NCI-H524 (cell line): ENCODE measurements at regions not wholly inside any gene's neighbourhood (a gene's known extent, or its start where the extent isn't known, plus 50 kb on each side); places are given as distances from the start of the nearest gene placed in this dataset.
A peak's percentile ranks its signal among the peaks of the same experiment; 100 is the strongest.

Experiments used
- DNase-seq, 2 experiments: peaks; one replicate each; lab custom pipeline; 2025; lab: John Stamatoyannopoulos, UW

DNA sequence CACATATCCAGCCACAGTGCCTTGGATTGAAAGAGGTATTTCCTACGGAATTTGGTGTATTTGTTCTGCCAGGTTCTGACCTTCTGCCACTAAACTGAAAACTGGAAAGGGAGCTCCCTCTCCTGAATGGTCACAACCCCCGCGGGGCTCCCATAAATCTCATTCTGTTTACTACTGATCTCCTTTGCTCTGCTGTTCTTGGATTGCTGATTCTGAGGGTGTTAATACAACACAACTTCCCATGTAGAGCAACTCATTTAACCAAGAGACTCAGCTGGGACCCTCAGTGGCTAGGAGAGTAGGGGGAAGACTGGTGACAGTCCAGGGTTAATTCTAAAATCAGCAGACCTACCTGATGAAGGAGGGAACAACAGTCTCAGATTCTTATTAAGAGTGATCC lies 662.9 kb downstream of the INHBA start:
- no peak for DNase-seq

DNA sequence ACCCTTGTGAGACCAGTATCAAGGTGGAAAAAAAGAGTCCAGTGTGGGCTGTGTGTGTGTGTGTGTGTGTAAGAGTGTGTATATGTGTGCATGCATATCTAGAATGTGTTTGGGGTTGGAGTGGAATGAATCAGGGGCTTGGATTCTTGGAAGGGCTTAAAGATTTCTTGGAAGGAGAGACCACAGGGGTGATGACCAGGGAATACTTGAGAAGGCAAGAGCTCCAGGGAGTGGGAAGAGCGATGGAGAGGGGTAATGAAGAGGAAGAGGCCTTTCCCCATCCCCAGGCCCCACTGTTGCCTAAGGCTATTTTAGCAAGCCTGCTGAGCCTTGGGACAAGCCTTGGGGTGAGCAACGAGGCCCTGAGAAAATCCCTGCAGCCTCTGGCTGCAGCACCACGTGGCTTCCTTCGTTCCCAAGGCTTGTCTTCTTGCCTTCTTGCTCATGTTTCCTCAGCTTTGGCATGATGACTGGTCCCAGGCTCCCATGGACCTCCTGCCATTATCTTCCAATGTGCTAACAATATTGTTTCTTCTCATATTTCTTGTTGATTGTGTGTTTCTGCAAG lies 663.4 kb downstream of the INHBA start:
- DNase-seq = no peak

DNA sequence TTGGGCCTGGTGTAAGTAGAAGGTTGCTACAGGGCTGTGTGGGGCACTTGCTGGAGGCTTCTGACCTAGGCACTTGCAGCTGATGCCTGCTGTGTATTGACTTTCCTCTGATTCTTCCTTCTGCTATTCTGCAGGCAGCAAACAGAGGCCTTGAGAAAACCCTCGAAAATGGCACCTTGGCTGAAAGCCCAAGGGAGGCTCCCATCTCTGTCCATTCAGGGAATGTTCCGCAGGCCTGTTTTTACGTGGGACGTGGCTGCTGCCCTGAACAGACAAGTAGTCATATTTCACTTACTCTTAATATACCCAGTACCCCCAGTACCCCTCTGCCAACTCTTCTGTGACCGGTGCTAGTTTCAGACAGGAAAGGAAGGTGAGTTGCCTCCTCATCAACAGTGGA lies 664.7 kb downstream of the INHBA start:
- no peak for DNase-seq

DNA sequence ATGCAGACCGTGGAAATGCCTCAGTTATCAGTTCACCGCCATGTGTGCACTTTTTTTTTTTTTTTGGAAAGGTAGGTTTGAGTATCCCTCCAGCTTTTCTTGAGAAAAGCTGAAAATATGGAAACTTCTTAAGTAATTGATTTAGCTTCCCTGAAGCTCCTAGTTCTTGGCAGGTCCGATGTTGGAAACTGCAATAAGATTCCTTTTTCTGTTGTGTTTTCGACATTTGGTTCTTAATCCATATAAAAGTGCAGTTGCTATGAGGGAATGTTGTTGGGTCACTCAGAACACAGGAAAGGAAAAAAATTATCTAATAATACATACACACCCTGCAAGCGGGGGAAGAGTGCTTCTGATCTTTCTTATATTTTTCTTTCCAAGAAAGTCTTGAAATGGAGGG lies 665.2 kb downstream of the INHBA start:
- DNase-seq = no peak

DNA sequence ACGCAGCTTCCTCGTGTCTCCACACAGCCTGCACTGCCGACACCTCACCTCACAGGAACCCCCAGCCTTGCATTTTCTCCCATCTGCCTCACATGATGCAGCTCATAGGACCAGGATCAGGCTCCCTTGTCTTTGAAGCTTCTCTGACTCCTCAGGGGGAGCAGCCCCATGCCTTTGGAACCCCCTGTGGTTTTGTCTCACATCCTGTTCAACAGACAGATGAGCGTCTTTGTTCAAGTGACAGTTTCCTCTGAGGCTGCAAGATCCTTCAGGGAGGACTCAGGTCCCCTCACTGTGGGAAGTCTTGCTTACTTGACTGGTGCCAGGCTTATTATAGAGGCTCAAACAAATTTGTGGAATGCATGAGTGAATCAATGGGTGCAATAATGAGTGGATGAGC lies 667.1 kb downstream of the INHBA start:
- DNase-seq = no peak

- DNase-seq = no peak
These were observed 669.4 kb downstream of the INHBA start for GRCh38 chr7:41033500-41033899.

DNA sequence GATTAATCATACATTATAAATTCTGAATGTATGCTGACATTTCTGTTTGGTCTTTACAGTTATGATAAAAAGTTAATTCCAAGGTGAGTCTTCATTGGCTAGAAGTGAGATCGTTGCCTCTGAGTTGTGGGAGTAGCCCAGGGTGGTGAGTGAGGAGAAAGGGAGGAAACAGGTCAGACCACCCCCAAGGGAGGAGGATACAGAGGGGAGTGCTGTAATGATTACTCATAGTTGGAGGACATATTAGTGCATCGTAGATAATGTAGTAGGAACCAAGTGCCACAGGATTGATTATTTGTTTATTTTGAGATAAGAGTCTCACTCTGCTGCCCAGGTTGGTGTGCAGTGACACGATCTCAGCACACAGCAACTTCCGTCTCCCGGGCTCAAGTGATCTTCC lies 672.2 kb downstream of the INHBA start:
- no peak for DNase-seq

GRCh38 chr7:41029072-41029499 lies 673.8 kb downstream of the INHBA start:
- DNase-seq = no peak

- DNase-seq = no peak
These were observed 674.3 kb downstream of the INHBA start for GRCh38 chr7:41028580-41028979.

GRCh38 chr7:41027428-41028115 lies 675.3 kb downstream of the INHBA start:
- no peak for DNase-seq

DNA sequence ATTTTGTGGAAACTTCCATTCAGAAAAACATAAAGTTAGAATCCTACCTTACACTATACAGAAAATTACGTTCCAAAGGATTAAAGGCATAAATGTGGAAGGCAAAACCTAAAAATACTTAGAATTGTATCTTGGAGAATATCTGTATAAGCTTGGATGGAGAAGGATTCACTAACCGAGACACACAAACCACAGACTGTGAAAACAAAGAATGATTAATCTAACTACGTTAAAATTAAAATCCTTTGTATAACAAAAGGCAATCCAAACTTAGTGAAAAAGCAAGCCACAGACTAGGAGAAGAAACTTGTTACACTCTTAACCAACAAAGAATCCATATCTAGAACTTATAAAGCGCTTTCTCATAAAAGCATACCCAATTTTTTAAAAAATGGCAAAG lies 678.8 kb downstream of the INHBA start:
- DNase-seq = no peak

DNA sequence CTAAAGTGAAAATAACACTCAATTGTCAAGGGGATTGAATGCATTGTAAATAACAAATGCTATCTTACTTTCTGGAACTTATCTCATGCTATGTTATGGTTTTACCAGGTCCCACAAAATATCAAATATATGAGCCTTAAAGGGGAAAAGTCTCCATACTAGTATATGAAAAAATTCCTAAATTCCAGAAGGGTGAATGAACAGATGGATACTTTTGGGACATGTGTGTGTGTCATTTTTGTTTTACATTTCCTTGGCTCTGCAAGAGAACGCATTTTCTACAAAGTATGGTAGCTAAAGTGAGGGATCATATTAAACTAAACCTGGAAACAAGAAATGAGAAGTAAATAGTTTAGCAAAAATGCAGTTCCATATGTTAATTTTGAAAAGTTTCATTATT lies 682.8 kb downstream of the INHBA start:
- DNase-seq = no peak

DNA sequence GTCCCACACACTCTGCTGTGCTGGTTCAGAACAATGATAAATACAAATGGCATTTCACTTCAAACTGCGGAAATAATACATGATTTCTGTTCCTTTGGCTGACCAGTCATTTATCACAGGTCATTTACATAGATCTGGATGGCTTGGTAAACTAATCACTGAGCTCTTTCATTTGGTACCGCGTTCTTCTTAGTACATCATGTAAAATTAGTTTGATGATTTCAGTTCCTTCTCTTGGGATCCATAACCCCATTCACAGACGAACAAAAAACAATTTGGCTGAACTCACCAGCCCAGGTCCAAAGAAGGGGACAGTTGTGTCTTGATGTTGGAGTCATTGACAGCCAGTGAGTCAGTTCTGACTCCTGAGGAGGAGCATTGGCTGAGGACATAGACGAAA lies 689.8 kb downstream of the INHBA start:
- DNase-seq = no peak

DNA sequence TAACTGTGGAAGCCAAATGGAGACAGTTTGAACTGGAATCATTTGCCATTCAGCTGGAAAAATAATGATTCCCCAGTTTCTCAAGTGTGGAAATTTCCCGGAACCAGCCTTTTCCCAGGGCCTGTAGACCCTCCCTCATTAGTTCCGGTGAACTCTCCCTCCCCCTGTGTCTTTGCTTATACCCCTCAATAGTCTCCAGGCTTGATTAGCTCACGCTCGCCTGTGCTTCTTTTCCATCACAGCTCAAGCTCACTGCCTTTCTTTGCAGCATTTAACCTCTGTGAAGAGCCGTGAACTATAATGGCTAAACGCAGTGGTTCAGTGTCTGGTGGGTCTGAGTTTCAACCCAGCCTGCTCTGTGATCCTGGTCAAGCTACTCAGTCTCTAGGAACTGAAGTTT lies 690.8 kb downstream of the INHBA start:
- no peak for DNase-seq

DNA sequence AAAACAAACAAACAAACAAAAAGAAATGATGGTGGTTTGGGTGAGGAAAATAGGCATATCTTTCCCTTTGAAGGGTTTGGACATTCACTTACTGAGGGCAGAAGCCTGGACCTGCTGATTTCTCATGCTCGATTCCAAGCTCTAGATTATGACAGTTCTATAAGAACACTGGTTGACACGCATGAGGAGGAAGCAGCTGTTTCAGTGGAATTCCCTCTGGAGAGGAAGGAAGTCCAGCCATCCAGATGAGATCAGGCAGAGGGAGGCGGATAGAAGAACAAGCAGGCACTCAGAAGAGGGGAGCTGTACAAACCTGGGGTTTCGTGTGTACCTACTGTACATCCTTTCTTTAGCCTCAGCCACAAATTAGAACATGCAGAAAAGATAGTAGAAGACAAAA lies 691.9 kb downstream of the INHBA start:
- no peak for DNase-seq

DNA sequence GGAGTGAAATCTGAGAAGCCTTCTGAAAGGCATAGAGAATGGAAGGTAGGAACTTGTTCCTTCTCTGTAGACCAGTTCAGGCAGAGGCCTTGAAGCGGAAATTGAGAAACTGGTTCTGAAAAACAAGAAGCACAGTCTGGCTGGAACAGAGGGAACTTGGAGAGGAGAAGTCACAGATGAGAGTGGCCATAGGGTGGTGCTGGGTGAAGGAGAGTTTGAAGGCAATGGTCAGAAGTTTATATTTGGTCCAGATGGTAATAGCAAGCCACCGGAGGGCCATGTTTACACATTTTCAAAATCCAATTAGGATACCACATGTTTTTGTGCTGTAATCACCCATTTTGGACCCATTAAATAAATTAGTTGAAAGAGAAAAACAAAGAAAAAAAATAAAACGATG lies 692.5 kb downstream of the INHBA start:
- DNase-seq = peak in 1 of 2 experiments; percentile 10

DNA sequence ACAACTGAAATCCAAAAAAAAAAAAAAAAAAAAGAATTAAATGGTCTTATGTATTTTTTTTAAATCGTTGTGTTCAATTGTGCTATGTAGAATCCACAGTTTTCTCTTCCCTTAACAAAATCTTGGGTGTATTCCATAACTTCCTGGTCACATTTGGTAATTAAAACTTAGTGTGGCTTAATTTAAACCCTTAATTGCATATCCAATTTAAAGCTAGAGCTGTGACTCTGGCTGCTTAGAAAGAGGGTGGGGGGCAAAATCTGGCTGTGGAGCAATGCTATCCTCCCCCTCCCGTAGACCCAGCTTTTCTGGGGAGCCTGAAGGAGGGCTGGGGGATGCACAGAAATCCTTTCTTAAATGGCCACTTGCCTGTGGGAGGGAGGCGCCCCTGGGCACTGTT lies 695.1 kb downstream of the INHBA start:
- no peak for DNase-seq

DNA sequence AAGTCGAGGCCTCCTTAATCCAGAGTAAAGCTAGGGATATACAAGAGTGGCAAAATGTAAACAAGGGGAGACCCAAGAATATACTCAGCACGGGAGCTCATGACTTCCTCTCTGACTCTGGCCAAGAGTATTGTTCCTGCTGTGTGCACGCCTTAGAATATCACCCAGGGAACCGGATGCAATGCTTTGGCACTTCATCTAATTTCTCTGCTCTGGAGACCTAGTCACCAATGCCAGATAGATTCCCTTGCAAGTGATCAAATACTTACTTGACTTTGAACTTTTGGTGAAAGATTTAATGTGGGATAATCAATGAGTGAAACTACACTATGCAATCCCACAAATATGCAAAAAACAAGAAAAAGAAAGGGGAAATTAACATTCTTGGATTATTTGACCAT lies 695.5 kb downstream of the INHBA start:
- no peak for DNase-seq

DNA sequence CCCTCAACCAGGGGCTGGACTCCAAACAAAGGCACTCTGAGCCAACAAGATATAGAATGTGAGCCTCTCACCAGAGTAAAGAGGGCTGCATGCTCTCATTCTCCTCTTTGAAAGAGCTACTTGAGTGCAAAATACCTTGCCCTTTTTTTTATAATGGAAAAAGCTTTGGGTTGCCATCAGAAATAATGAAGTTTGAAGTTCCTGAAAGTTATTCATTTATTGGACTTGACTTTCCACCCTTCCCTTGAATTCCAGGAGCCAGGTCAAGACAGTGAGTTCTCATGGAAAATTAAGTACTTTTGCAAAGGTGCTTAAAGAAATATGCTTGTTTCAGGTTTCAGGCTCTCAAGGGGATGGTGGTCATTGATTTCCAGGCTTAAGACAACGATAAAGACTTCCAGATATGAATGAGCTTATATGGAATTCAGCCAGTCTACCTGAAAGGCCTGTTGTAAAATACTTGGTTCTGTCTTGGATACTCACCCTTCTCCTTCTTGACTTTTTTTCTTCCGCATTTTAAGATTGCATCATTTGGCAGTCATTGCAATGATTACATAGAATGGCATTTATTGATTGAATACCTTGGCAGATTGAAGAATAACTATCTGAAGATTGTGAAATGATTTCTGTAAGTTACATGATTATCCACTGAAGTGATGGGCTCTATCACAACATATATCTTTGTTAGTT lies 696.4 kb downstream of the INHBA start:
- DNase-seq = no peak

DNA sequence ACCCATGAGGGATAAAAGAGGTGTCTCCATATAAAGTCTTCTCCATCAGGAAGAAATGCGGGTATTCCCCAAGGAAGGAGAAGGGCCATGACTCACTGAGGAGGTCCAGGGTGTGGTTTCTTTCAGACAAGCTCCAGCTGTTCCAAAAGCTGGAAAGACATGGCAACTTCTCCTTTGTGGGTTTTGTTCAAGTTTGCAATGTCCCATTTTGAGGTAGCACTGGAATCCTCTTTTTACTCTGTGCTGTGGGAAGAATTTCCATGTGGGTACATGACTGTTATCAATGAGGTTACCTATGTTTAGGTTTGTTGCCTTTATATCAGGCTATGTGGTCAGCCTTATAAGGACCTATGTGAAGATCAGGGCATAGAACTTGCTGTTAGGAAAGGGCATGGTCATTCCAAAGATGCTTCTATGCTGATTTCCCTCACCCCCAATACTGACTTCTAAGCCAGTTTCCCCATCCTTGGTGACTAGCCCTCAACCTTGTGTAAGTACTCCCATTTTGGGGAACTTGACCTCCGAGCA lies 697.5 kb downstream of the INHBA start:
- DNase-seq = no peak

GRCh38 chr7:41003977-41004376 lies 698.9 kb downstream of the INHBA start:
- DNase-seq = no peak

GRCh38 chr7:41003611-41003940 lies 699.3 kb downstream of the INHBA start:
- DNase-seq = no peak
